Fibroblast of lung (primary cell): ENCODE measurements at regions not wholly inside any gene's neighbourhood (a gene's known extent, or its start where the extent isn't known, plus 50 kb on each side); places are given as distances from the start of the nearest gene placed in this dataset.

Experiments
- EZH2 ChIP-seq: IDR thresholded peaks from 2 replicates; pipeline ENCODE4 v1.5.1; 2012; ENCODE audit warnings: low read length, control low read depth, mild to moderate bottlenecking; ENCODE audit errors: missing control alignments
- TF ChIP-seq, protein P1 (sequence below), 2 donors: IDR thresholded peaks in 1 of 2; conservative IDR thresholded peaks in 1 of 2; 1 replicate in 1 of 2; 2 replicates in 1 of 2; pipeline ENCODE4 v1.5.1; 2011 to 2012; ENCODE audit warnings: low read length in 2 of 2, control low read depth in 1 of 2, inconsistent platforms in 1 of 2, low read depth in 1 of 2, mild to moderate bottlenecking in 1 of 2

DNA sequence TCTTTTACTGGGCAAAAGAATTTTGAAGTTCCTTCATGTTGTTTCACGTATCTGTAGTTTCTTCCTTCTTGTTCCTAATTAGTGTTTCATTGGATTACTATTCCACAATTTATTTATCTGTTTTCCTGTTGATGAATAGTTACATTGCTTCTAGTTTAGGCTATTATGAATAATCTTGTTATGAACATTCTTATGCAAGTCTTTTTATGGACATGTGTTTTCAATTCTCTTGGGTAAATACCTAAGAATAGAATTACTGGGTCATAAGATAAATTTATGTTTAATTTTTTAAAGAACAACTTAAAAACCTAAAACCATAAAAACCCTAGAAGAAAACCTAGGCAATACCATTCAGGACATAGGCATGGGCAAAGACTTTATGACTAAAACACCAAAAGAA, 70.9 kb upstream of the RXFP1 start:
- no peak for TF ChIP-seq EZH2
- TF ChIP-seq, protein P1, sequence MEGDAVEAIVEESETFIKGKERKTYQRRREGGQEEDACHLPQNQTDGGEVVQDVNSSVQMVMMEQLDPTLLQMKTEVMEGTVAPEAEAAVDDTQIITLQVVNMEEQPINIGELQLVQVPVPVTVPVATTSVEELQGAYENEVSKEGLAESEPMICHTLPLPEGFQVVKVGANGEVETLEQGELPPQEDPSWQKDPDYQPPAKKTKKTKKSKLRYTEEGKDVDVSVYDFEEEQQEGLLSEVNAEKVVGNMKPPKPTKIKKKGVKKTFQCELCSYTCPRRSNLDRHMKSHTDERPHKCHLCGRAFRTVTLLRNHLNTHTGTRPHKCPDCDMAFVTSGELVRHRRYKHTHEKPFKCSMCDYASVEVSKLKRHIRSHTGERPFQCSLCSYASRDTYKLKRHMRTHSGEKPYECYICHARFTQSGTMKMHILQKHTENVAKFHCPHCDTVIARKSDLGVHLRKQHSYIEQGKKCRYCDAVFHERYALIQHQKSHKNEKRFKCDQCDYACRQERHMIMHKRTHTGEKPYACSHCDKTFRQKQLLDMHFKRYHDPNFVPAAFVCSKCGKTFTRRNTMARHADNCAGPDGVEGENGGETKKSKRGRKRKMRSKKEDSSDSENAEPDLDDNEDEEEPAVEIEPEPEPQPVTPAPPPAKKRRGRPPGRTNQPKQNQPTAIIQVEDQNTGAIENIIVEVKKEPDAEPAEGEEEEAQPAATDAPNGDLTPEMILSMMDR (conservative IDR thresholded peaks at IDR 0.05 in 1 of 2, IDR thresholded peaks at IDR 0.05 in 1 of 2; ENCODE audit: low read depth in 1 of 2, low read length in 2 of 2) = no peak
